ENCODE measurements at regions not wholly inside any gene's neighbourhood (a gene's known extent, or its start where the extent isn't known, plus 50 kb on each side); places are given as distances from the start of the nearest gene placed in this dataset.

DNA sequence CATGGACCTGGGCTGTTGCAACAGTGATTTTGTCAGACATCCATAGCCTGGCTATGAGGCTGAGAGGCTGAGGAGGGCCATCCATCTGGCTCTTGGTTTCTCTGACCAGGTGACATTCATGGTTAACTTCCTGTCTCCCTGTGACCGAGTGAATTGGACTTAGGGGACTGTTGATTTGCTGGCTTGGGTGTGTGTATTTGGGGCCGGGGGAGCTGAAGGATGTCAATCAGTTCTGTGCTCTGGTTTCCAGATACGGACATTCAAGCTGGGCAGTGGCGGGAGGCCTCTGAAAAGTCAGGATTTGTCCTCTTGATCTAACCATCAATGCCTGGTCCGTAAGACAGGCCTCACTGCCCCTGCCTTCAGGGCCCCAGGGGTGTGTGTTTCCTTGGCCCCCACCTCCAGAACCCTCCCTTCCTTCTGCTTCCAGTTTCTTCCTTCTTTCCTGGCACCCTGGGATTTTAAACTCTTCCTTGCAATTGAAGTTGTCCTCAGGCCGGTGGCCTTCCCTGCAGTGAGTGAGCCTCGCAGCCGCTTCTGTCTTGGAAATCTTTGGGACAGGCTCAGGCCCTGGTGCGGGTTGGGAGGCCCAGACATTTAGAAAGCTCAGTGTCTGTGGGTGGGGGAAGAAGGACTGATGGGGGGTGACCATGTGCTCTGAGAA, 54.7 kb upstream of the HAAO start:
- Histone ChIP-seq H3K9me3 (no peaks in the 10 kb centered on the region), H3K27me3 (no peaks in the 10 kb centered on the region), H3K4me1 (peaks cover 0 to 66% (median 13%) of the 10 kb centered on the region in 4 donors), H3K36me3 (no peaks in the 10 kb centered on the region), H3K27ac (peak overlapping the region in 2 of 4 donors; percentile 24 to 57), H3K4me3 (no peak overlapping the region)
- TF ChIP-seq POLR2A (IDR thresholded peaks at IDR 0.05) (no peak), EP300 (IDR thresholded peaks at IDR 0.05) (no peak)
- TF ChIP-seq, protein P1, sequence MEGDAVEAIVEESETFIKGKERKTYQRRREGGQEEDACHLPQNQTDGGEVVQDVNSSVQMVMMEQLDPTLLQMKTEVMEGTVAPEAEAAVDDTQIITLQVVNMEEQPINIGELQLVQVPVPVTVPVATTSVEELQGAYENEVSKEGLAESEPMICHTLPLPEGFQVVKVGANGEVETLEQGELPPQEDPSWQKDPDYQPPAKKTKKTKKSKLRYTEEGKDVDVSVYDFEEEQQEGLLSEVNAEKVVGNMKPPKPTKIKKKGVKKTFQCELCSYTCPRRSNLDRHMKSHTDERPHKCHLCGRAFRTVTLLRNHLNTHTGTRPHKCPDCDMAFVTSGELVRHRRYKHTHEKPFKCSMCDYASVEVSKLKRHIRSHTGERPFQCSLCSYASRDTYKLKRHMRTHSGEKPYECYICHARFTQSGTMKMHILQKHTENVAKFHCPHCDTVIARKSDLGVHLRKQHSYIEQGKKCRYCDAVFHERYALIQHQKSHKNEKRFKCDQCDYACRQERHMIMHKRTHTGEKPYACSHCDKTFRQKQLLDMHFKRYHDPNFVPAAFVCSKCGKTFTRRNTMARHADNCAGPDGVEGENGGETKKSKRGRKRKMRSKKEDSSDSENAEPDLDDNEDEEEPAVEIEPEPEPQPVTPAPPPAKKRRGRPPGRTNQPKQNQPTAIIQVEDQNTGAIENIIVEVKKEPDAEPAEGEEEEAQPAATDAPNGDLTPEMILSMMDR (IDR thresholded peaks at IDR 0.05) = no peak
- 93 to 95% methylated on average over 9 of the region's 9 CpGs for WGBS, 2 donors
- no peak for DNase-seq (ENCODE audit: low spot score in 2 of 2)

DNA sequence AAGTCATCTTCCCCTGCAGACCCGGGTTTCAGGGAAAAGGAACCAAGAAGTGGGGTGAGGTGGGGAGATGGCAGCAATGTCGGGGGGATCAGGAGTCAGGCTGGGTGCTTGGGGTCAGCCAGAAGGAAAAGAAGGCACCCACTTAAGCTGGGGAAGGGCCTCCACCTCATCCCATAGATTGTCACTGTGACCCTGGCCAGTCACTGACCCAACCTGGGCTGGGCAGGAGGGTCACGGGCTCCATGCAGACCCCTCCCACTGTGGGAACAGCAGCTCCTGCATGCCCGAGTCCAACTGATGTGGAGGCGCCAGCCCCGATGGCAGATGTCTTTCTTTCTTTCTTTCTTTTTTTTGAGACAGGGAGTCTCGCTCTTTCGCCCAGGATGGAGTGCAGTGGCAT, 53.6 kb upstream of the HAAO start:
- Histone ChIP-seq H3K27ac (peak overlapping the region in 3 of 4 donors; percentile 27 to 78 (median 63)), H3K4me1 (peaks cover 0 to 64% (median 15%) of the 10 kb centered on the region in 4 donors), H3K27me3 (no peaks in the 10 kb centered on the region), H3K36me3 (no peaks in the 10 kb centered on the region), H3K9me3 (no peaks in the 10 kb centered on the region), H3K4me3 (no peak overlapping the region)
- 79 to 87% methylated on average over 8 of the region's 8 CpGs for WGBS, 2 donors
- TF ChIP-seq, protein P1 (IDR thresholded peaks at IDR 0.05) = no peak
- no peak for TF ChIP-seq POLR2A (IDR thresholded peaks at IDR 0.05)
- TF ChIP-seq EP300 (IDR thresholded peaks at IDR 0.05) = no peak
- DNase-seq (ENCODE audit: low spot score in 2 of 2) = peak in 1 of 2 donors; percentile 5

DNA sequence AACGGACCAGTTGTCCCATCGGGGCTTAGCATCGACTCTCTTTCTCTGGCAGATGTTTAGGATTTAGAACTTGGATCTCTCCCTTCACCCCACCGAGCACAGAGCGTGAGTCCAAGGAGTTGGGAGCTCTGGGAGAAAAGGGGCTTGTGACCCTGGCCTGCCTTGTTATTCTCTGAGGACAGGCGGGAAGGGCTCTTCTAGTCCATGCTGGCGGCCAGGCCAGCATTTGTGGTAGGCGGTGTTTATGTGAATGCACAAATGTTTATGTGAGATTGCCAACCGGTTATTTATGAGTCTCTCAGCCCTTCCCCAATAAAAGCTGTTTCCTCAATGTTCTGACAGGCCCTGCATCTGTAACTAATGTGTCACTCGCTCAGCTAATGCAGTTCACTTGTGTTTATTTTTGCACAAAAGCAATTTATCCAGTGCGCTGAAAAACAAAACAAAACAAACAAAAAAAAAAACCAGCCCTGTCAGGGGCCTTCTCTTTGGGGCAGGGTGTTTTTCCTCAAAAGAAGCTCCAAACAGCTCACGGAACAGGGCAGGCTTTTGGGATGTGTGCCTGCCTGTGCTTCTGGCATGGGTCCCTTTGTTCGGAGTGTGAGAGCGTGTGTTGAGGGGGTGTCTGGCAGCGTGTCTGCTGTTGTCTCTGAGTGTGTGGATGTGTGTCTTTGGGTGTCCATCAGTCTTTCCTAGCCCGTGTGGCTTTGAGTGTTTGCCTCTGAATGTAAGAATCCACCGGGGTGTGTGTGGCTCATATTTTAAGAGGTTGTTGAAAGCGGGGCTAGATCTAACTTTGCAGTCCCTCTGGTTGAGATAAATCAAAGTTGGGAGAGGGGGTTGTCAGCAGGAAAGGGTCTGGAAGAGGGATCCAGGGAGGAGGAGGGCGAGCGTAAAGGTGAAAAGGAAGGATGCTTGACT, 52.8 kb upstream of the HAAO start:
- 28 to 36% methylated on average over 20 of the region's 20 CpGs for WGBS, 2 donors
- TF ChIP-seq, protein P1 (IDR thresholded peaks at IDR 0.05) = no peak
- no peak for TF ChIP-seq POLR2A (IDR thresholded peaks at IDR 0.05)
- no peak for TF ChIP-seq EP300 (IDR thresholded peaks at IDR 0.05)
- Histone ChIP-seq H3K27me3 (no peaks in the 10 kb centered on the region), H3K27ac (peak overlapping the region; percentile 27 to 78 (median 54)), H3K4me1 (peaks cover 0 to 72% (median 18%) of the 10 kb centered on the region in 4 donors), H3K36me3 (no peaks in the 10 kb centered on the region), H3K4me3 (no peak overlapping the region), H3K9me3 (no peaks in the 10 kb centered on the region)
- peak in 1 of 2 donors; percentile 12 for DNase-seq (ENCODE audit: low spot score in 2 of 2)

DNA sequence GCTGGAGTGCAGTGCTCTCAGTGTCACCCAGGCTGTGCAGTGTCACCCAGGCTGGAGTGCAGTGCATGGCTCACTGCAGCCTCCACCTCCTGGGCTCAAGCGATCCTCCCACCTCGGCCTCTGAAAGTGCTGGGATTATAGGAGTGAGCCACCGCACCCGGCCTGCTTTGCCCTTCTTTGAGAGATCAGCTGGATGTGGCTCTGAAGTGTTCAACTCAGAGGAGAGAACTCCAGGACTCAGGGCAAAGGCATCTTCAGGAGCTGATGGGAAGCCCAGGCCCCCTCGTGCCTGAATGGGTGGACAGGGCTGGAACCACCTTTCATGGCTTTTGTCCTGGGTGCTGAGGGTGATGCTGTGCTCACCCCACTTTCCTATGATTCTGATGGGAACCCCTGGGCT, 52.0 kb upstream of the HAAO start:
- no peak overlapping the region for H3K4me3 ChIP-seq
- no peaks in the 10 kb centered on the region for H3K27me3 ChIP-seq
- peak in 1 of 2 donors; percentile 9 for DNase-seq (ENCODE audit: low spot score in 2 of 2)
- H3K27ac ChIP-seq = peak overlapping the region in 3 of 4 donors; percentile 27 to 78 (median 63)
- no peaks in the 10 kb centered on the region for H3K36me3 ChIP-seq
- H3K9me3 ChIP-seq = no peaks in the 10 kb centered on the region
- 94 to 97% methylated on average over 5 of the region's 5 CpGs for WGBS, 2 donors
- peaks cover 0 to 75% (median 18%) of the 10 kb centered on the region in 4 donors for H3K4me1 ChIP-seq
- no peak for TF ChIP-seq EP300 (IDR thresholded peaks at IDR 0.05)
- TF ChIP-seq, protein P1 (IDR thresholded peaks at IDR 0.05) = no peak
- no peak for TF ChIP-seq POLR2A (IDR thresholded peaks at IDR 0.05)

DNA sequence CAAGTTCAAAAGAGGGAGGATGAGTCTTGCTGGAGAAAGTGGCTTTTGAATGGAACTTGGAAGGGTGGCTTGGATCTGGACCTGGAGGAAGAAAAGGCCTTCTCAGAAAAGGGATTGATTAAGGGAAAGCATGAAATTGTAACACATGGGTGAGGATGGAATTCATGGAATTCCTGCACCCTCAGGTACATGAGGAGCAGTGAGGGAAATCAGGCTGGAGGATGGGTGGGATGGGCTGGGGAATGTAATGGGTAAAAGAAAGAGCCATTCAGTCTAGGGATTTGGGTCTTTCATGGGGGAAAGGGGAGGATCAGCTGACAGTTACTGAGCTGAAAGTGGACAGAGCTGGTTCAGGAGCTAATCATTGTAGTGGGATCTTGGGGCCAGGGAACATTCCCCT, 51.2 kb upstream of the HAAO start:
- Histone ChIP-seq H3K36me3 (no peaks in the 10 kb centered on the region), H3K4me3 (no peak overlapping the region), H3K27ac (peak overlapping the region in 2 of 4 donors; percentile 11 to 30), H3K27me3 (no peaks in the 10 kb centered on the region), H3K4me1 (peaks cover 0 to 68% (median 18%) of the 10 kb centered on the region in 4 donors), H3K9me3 (no peaks in the 10 kb centered on the region)
- TF ChIP-seq EP300 (IDR thresholded peaks at IDR 0.05) (no peak), POLR2A (IDR thresholded peaks at IDR 0.05) (no peak)
- TF ChIP-seq, protein P1 (IDR thresholded peaks at IDR 0.05) = no peak
- DNase-seq (ENCODE audit: low spot score in 2 of 2) = no peak

All from tibial nerve (tissue), 4 donors.